ENCODE measurements at regions not wholly inside any gene's neighbourhood (a gene's known extent, or its start where the extent isn't known, plus 50 kb on each side); places are given as distances from the start of the nearest gene placed in this dataset.

- TF ChIP-seq POLR2A (IDR thresholded peaks at IDR 0.05), result no peak
- TF ChIP-seq CTCF (IDR thresholded peaks at IDR 0.05 in 4 of 5, conservative IDR thresholded peaks at IDR 0.05 in 1 of 5), result no peak
Observed at GRCh38 chrY:12343211-12343610, 357.8 kb upstream of the USP9Y start.

Data from gastrocnemius medialis (tissue), 4 donors.